HG03575 (cell line): ENCODE measurements at regions not wholly inside any gene's neighbourhood (a gene's known extent, or its start where the extent isn't known, plus 50 kb on each side); places are given as distances from the start of the nearest gene placed in this dataset.

ENCODE experiments used
- ATAC-seq: cut with Tn5 transposase; IDR thresholded peaks from one replicate; pipeline ENCODE4 v1.9.1; 2021; ENCODE audit not compliant: unreplicated experiment, insufficient number of reproducible peaks, low FRiP score; ENCODE audit errors: extremely low read depth

- no peak for ATAC-seq
These were observed 110.2 kb upstream of the LRP1B start for GRCh38 chr2:142241016-142241415.

GRCh38 chr2:142236181-142236580 lies 105.4 kb upstream of the LRP1B start:
- no peak for ATAC-seq

GRCh38 chr2:142234741-142235140 lies 103.9 kb upstream of the LRP1B start:
- ATAC-seq: no peak

- no peak for ATAC-seq
These were observed 92.5 kb upstream of the LRP1B start for GRCh38 chr2:142223309-142223708.

- ATAC-seq: no peak
These were observed 91.9 kb upstream of the LRP1B start for GRCh38 chr2:142222715-142223114.

GRCh38 chr2:142220901-142221300 lies 90.1 kb upstream of the LRP1B start:
- ATAC-seq: no peak

- no peak for ATAC-seq
These were observed 89.4 kb upstream of the LRP1B start for GRCh38 chr2:142220239-142220638.

- no peak for ATAC-seq
These were observed 87.7 kb upstream of the LRP1B start for GRCh38 chr2:142218471-142218870.

GRCh38 chr2:142217804-142218203 lies 87.0 kb upstream of the LRP1B start:
- no peak for ATAC-seq

GRCh38 chr2:142200062-142200461 lies 69.2 kb upstream of the LRP1B start:
- no peak for ATAC-seq

- no peak for ATAC-seq
These were observed 68.3 kb upstream of the LRP1B start for GRCh38 chr2:142199073-142199472.

- ATAC-seq: no peak
These were observed 60.0 kb upstream of the LRP1B start for GRCh38 chr2:142190805-142191204.

- no peak for ATAC-seq
These were observed 58.7 kb upstream of the LRP1B start for GRCh38 chr2:142189501-142189900.

- no peak for ATAC-seq
These were observed 57.7 kb upstream of the LRP1B start for GRCh38 chr2:142188562-142188961.

- ATAC-seq: no peak
These were observed 50.2 kb upstream of the LRP1B start for GRCh38 chr2:142180820-142181533.
